Activated CD4-positive, alpha-beta T cell treated with anti-CD3 and anti-CD28 coated beads, Interleukin-2, Interleukin-6, amounts not matched to agents 100 ng/mL and 50 ng/mL, durations not matched to agents 16 hours and 8 hours (primary cell): ENCODE measurements at regions not wholly inside any gene's neighbourhood (a gene's known extent, or its start where the extent isn't known, plus 50 kb on each side); places are given as distances from the start of the nearest gene placed in this dataset.
"Not testable (repeated sequence)": the region's sequence is repeated elsewhere in the genome, so short reads cannot be mapped to it uniquely, and the experiment has no call there.

Experiments used
- DNase-seq: peaks from one replicate; pipeline ENCODE4 v3.0.0-alpha.2; 2020

GRCh38 chr5:112534067-112534583, 115.0 kb upstream of the EPB41L4A start:
- no peak for DNase-seq

DNA sequence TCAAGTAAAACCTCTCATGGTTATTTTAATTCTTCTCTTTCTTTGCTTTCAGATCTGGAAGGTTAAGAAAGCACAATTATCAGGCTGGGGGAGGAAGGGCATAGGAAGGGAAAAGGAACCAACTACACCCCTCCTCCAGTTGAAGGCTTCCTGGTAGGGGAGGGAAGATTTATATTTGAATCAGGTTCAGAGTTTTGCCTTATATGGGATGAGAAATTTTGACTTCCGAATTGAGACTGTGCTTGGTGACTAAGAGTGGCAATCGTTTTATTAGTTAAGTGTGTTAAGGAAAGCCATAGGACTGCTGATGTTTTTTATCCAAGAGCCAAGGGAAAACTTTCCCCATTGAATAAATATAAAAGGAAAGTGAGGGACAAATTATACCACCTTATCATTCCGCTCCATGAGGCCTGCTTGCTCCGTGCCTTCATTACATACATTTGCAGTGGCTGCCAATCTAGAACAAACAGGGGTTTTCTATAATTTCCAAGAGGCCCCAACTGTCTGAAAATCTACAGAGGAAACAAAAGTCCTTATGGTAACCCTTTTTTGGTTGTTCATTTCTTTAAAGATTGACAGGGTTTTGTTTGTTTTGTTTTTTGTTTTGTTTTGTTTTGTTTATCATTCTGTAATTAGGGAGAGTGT, 115.7 kb upstream of the EPB41L4A start:
- no peak for DNase-seq

- no peak for DNase-seq
Measured at GRCh38 chr5:112535356-112535755, 116.3 kb upstream of the EPB41L4A start.

- DNase-seq, result not testable (repeated sequence)
Measured at GRCh38 chr5:112544558-112544957, 125.5 kb upstream of the EPB41L4A start.

- no peak for DNase-seq
Measured at GRCh38 chr5:112546946-112547592, 128.0 kb upstream of the EPB41L4A start.

- no peak for DNase-seq
Measured at GRCh38 chr5:112548246-112548881, 129.3 kb upstream of the EPB41L4A start.

GRCh38 chr5:112549127-112549526, 130.1 kb upstream of the EPB41L4A start:
- no peak for DNase-seq

GRCh38 chr5:112549605-112550166, 130.6 kb upstream of the EPB41L4A start:
- no peak for DNase-seq

GRCh38 chr5:112551419-112552032, 132.4 kb upstream of the EPB41L4A start:
- peak; percentile 64 for DNase-seq

DNA sequence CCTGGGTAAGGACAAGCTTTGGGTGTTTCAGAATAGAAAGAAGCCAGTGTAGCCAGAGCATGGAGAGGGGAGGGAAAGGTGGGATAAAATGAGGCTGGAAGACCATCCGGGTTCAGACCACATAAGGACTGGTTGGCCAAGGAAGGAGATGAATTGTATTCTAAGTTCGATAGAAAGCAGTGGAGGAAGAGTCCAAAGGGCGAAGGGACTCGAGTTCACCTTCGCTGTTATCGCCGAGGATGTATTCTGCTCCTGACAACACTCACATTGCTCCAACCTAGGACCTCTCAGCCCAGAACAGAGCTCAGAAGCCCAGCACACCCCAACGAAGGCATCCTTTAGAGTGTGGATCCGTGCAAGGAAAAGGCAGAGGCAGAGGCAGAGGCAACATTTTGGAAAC, 133.1 kb upstream of the EPB41L4A start:
- no peak for DNase-seq

GRCh38 chr5:112552791-112553190, 133.7 kb upstream of the EPB41L4A start:
- peak; percentile 15 for DNase-seq

GRCh38 chr5:112554101-112554977, 135.3 kb upstream of the EPB41L4A start:
- DNase-seq, result no peak

DNA sequence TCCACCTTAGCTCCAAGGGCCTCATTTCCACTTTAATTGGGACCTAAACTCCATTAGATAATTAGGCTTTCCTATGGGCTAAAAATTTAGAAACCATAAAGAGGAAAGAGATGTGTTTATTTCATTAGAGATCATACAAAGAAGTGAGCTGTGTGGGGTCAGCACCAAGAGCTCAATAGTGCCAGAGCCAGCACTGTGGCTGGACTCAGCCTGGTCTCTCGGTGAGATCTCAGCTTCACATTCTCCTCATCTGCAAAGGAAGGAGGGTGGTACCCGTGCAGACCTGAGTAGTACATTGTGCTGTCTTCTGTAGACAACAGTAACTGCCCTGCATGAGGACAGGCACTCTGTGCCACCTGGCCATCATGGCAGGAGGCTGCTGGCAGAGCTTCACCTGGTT, 136.1 kb upstream of the EPB41L4A start:
- no peak for DNase-seq

GRCh38 chr5:112555691-112556090, 136.6 kb upstream of the EPB41L4A start:
- DNase-seq, result no peak

DNA sequence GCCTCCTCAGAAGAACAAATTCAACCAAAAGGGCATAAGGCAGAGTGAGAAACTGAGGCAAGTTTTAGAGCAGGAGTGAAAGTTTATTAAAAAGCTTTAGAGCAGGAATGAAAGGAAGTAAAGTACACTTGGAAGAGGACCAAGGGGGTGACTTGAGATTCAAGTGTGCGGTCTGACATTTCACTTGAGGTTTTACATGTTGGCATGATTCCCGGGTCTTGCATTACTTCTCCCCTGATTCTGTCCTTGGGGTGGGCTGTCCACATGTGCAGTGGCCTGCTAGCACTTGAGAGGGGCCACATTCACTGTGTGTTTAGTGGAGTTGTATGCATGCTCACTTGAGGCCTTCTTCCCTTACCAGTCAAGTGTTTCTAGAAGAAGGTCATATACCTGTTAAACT, 140.4 kb upstream of the EPB41L4A start:
- not testable (repeated sequence) for DNase-seq

- no peak for DNase-seq
Measured at GRCh38 chr5:112560371-112560770, 141.3 kb upstream of the EPB41L4A start.

- no peak for DNase-seq
Measured at GRCh38 chr5:112563169-112563826, 144.2 kb upstream of the EPB41L4A start.

GRCh38 chr5:112566251-112566650, 147.2 kb upstream of the EPB41L4A start:
- no peak for DNase-seq

DNA sequence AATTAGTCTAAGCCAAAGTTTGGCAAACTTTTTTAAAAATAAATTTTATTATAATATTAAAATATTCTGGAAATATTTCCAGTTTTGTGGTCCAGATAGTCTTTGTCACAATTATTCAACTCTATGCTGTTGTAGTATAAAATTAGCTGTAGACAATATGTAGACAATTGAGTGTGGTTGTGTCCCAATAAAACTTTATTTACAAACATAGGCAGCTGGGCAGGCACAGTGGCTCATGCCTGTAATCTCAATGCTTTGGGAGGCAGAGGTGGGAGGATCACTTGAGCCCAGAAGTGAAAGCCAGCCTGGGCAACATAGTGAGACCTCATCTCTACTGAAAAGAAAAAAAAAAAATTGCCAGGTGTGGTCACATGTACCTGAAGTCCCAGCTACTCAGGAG, 150.5 kb upstream of the EPB41L4A start:
- no peak for DNase-seq

GRCh38 chr5:112570708-112571444, 151.8 kb upstream of the EPB41L4A start:
- DNase-seq, result no peak

GRCh38 chr5:112573441-112573840, 154.4 kb upstream of the EPB41L4A start:
- no peak for DNase-seq
